GM19035 (cell line): ENCODE measurements at regions not wholly inside any gene's neighbourhood (a gene's known extent, or its start where the extent isn't known, plus 50 kb on each side); places are given as distances from the start of the nearest gene placed in this dataset.
"Not testable (repeated sequence)": the region's sequence is repeated elsewhere in the genome, so short reads cannot be mapped to it uniquely, and the experiment has no call there.

Source experiments
- ATAC-seq: cut with Tn5 transposase; IDR thresholded peaks from one replicate; pipeline ENCODE4 v1.9.1; 2021; ENCODE audit not compliant: unreplicated experiment

GRCh38 chr3:21979706-21980105 is 228.7 kb upstream of the ZNF385D start:
- ATAC-seq = no peak

- no peak for ATAC-seq
Observed at GRCh38 chr3:21989341-21990042, 238.5 kb upstream of the ZNF385D start.

- no peak for ATAC-seq
Observed at GRCh38 chr3:21991061-21991460, 240.1 kb upstream of the ZNF385D start.

GRCh38 chr3:21995079-21995607 is 244.1 kb upstream of the ZNF385D start:
- ATAC-seq = no peak

- no peak for ATAC-seq
Observed at GRCh38 chr3:22007368-22007767, 256.4 kb upstream of the ZNF385D start.

GRCh38 chr3:22010997-22011396 is 260.0 kb upstream of the ZNF385D start:
- ATAC-seq = no peak

GRCh38 chr3:22012471-22012870 is 261.5 kb upstream of the ZNF385D start:
- no peak for ATAC-seq

- no peak for ATAC-seq
Observed at GRCh38 chr3:22013641-22014040, 262.6 kb upstream of the ZNF385D start.

GRCh38 chr3:22016197-22016596 is 265.2 kb upstream of the ZNF385D start:
- ATAC-seq = no peak

- not testable (repeated sequence) for ATAC-seq
Observed at GRCh38 chr3:22024638-22025037, 273.6 kb upstream of the ZNF385D start.

- ATAC-seq = no peak
Observed at GRCh38 chr3:22029480-22029879, 278.5 kb upstream of the ZNF385D start.

GRCh38 chr3:22039161-22039560 is 288.2 kb upstream of the ZNF385D start:
- no peak for ATAC-seq

GRCh38 chr3:22040150-22040549 is 289.1 kb upstream of the ZNF385D start:
- no peak for ATAC-seq

GRCh38 chr3:22045882-22046281 is 294.9 kb upstream of the ZNF385D start:
- no peak for ATAC-seq

GRCh38 chr3:22063500-22063899 is 312.5 kb upstream of the ZNF385D start:
- ATAC-seq = no peak

GRCh38 chr3:22068619-22069018 is 317.6 kb upstream of the ZNF385D start:
- ATAC-seq = no peak

- ATAC-seq = no peak
Observed at GRCh38 chr3:22088204-22088603, 337.2 kb upstream of the ZNF385D start.

- ATAC-seq = peak; percentile 80
Observed at GRCh38 chr3:22089284-22089683, 338.3 kb upstream of the ZNF385D start.

- ATAC-seq = no peak
Observed at GRCh38 chr3:22091329-22091728, 340.3 kb upstream of the ZNF385D start.

- ATAC-seq = no peak
Observed at GRCh38 chr3:22098021-22098420, 347.0 kb upstream of the ZNF385D start.

GRCh38 chr3:22101351-22101750 is 350.3 kb upstream of the ZNF385D start:
- ATAC-seq = no peak

GRCh38 chr3:22101811-22102210 is 350.8 kb upstream of the ZNF385D start:
- ATAC-seq = no peak

GRCh38 chr3:22103423-22103822 is 352.4 kb upstream of the ZNF385D start:
- ATAC-seq = no peak
